ENCODE measurements at regions not wholly inside any gene's neighbourhood (a gene's known extent, or its start where the extent isn't known, plus 50 kb on each side); places are given as distances from the start of the nearest gene placed in this dataset.
A peak's percentile ranks its signal among the peaks of the same experiment; 100 is the strongest.

DNA sequence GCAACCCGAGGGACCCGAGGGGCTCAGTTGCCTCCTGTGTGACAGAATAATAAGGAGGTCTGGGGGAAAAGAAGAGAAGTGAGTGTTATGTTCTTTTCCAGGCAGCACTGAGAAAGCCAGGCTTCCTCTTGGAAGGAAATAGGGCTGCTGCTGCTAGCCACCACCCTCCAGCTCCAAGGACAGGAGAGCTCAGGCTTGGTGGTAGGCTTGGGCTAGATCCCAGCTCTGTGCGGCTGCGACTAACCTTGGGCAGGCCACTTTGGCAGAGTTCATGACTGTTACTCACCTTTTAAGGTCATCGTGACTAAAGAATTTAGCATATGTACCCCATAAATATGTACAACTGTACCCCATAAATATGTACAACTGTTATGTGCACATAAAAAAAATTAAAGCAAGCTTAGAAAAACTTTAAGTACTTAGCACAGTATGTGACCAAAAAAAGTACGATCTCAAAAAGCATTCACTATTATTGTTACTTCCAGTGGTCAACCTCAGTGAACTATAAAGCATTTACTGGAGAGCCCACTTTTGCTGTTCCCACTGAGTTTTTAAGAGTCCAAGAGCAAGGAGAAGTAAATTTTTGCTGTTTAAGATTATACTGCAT, 124.7 kb upstream of the POU2AF2 start:
- no peak for ATAC-seq (replicated peaks)
- H3K27ac Mint-ChIP-seq: no peak overlapping the region
- no peaks in the 10 kb centered on the region for H3K27me3 Mint-ChIP-seq
- H3K4me1 Mint-ChIP-seq: no peaks in the 10 kb centered on the region
- H3K9me3 Mint-ChIP-seq: no peaks in the 10 kb centered on the region
- no peak overlapping the region for H3K4me3 Mint-ChIP-seq
- H3K36me3 Mint-ChIP-seq (ENCODE audit: low read depth): no peaks in the 10 kb centered on the region

DNA sequence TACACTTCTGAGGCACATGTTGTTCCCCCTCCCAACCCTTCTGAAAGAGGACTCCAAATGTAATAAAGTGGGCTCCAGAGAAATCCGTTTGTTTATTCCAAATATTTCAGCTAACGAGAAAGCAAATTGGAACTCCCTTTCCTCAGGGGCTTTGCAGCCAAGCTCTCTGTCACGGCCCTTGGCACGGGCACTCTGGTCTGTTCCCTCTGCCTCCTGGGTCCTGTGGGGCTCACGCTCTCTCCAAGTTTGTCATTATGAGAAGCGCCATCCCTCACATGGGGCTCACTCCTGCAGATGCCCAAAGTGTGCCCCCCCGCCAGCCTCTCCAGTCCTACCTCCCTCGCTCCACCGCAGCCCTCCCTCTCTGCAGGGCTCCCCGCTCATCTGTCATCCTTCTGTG, 125.4 kb upstream of the POU2AF2 start:
- Mint-ChIP-seq H3K36me3 (ENCODE audit: low read depth) (no peaks in the 10 kb centered on the region), H3K4me1 (no peaks in the 10 kb centered on the region), H3K27me3 (no peaks in the 10 kb centered on the region), H3K9me3 (no peaks in the 10 kb centered on the region), H3K4me3 (no peak overlapping the region), H3K27ac (no peak overlapping the region)
- no peak for ATAC-seq (replicated peaks)

DNA sequence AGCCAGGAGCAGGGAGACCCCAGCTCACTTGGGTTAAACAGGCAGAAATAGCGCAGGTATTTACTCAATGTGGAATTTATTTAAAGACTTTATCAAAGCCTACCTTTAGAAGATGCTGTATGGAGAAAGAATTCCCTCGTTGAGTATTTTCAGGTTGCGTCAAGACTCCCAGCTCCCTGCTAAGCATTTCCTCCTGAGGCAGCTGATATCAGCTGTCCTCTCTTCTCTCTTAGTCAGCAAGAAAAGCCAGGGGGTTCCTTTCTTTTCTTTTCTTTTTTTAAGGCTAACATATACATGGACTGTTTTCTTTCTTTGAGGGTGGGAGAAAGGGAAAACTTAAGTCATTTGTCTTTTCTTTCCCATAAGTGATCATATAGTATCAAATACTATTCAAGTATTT, 125.8 kb upstream of the POU2AF2 start:
- no peak overlapping the region for H3K27ac Mint-ChIP-seq
- H3K4me1 Mint-ChIP-seq: no peaks in the 10 kb centered on the region
- H3K4me3 Mint-ChIP-seq: no peak overlapping the region
- no peaks in the 10 kb centered on the region for H3K9me3 Mint-ChIP-seq
- no peaks in the 10 kb centered on the region for H3K36me3 Mint-ChIP-seq (ENCODE audit: low read depth)
- H3K27me3 Mint-ChIP-seq: no peaks in the 10 kb centered on the region
- ATAC-seq (replicated peaks): no peak

DNA sequence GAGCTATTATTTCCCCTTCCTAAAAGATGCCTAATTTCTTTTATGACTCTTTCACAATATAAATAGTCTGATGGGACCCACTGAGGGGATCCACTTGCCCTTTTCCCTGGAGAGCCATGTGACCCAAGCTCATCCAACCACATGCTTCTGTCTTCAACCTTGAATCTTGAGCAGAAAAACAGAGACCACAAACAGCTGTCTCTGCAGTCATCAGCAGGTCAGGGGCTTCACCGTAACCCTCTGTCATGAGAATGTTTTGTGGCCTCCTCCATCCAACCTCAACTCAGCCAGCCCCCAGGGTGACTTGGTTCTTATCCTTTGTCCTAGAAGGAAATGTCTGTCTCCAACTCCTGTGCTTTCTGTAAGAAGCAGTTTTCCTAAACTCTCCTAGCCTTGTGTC, 129.6 kb upstream of the POU2AF2 start:
- H3K4me1 Mint-ChIP-seq: no peaks in the 10 kb centered on the region
- no peak overlapping the region for H3K27ac Mint-ChIP-seq
- H3K9me3 Mint-ChIP-seq: no peaks in the 10 kb centered on the region
- H3K27me3 Mint-ChIP-seq: peaks cover 5% of the 10 kb centered on the region
- no peak for ATAC-seq (replicated peaks)
- H3K36me3 Mint-ChIP-seq (ENCODE audit: low read depth): no peaks in the 10 kb centered on the region
- no peak overlapping the region for H3K4me3 Mint-ChIP-seq

DNA sequence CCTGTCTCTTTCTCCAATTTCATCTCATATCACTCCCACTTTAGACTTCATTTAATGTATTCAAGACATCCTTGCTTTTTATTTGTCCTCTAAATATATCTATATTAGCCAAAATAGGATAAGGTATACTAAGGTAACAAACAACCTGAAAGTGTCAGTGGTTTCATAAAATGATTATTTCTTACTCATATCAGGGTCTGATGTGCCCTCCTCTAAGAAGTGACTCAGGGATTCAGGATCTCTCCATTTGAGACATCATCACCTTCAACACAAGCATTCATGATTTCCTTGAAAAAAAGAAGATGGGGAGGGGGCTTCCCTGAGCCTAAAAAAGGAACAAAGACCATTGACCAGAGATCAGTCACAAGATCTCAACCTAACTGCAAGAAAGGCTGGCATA, 131.4 kb upstream of the POU2AF2 start:
- H3K9me3 Mint-ChIP-seq: no peaks in the 10 kb centered on the region
- no peak overlapping the region for H3K4me3 Mint-ChIP-seq
- no peaks in the 10 kb centered on the region for H3K4me1 Mint-ChIP-seq
- no peak overlapping the region for H3K27ac Mint-ChIP-seq
- H3K36me3 Mint-ChIP-seq (ENCODE audit: low read depth): no peaks in the 10 kb centered on the region
- peak; percentile 37 for ATAC-seq (replicated peaks)
- peaks cover 5% of the 10 kb centered on the region for H3K27me3 Mint-ChIP-seq

DNA sequence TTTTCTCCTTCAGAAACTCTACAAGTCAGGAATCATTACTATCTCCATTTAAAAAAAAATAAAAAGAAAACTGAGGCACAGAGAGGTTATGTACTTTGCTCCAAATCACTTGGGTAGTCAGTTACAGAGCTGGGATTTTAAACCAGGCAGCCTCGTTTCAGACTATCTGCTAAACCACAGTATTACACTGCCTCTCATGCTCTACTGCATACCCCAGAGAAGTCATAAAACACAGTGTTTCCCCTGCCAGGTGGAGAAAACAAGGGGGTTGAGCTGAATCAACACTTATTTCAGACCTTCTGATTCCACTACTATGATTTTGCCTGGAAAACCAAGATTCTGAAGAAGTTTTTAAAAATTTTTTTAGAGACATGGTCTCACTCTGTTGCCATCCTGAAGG, 132.9 kb upstream of the POU2AF2 start:
- no peaks in the 10 kb centered on the region for H3K9me3 Mint-ChIP-seq
- no peak overlapping the region for H3K4me3 Mint-ChIP-seq
- H3K27me3 Mint-ChIP-seq: peaks cover 7% of the 10 kb centered on the region
- H3K36me3 Mint-ChIP-seq (ENCODE audit: low read depth): no peaks in the 10 kb centered on the region
- H3K4me1 Mint-ChIP-seq: no peaks in the 10 kb centered on the region
- no peak for ATAC-seq (replicated peaks)
- no peak overlapping the region for H3K27ac Mint-ChIP-seq

DNA sequence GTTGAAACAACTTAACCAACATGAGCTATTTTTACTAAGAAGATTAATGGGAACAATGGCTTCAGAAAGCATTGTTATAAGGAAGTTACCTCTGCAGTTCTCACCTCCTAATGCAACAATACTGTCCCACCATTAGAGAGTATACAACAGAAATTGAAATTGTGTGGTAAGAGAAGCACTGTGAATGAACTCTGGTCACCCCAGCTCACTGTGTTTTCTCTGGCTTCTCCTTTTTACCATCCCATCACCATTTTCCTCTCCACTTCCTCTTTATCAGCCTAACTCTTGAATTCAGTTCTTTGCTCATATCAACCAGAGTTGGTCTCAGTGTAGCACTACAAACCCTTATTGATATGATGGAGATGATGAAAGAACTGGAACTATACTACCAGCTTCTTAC, 138.0 kb upstream of the POU2AF2 start:
- Mint-ChIP-seq H3K9me3 (no peaks in the 10 kb centered on the region), H3K27ac (no peak overlapping the region), H3K36me3 (ENCODE audit: low read depth) (no peaks in the 10 kb centered on the region), H3K4me3 (no peak overlapping the region), H3K27me3 (peaks cover 23% of the 10 kb centered on the region), H3K4me1 (no peaks in the 10 kb centered on the region)
- no peak for ATAC-seq (replicated peaks)

DNA sequence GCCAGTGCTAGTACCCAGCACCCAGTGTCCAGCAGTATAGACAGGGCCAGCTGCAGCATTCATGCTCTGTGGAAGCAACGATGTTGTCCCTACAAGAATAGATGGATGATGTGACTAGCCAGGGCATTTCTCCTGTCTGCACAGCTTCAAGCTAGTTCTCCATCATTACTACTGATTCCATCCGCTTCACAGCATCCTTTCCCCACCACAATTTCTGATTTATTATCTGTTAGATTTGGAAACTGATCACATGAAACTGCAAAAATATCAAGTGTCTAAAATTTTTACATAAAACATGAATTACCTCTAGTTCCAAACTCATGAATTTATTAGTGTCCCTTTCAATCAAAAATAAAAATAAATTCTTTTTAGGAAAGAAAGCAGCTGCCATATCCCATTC, 138.9 kb upstream of the POU2AF2 start:
- Mint-ChIP-seq H3K36me3 (ENCODE audit: low read depth) (no peaks in the 10 kb centered on the region), H3K27me3 (peaks cover 18% of the 10 kb centered on the region), H3K4me3 (no peak overlapping the region), H3K4me1 (no peaks in the 10 kb centered on the region), H3K27ac (no peak overlapping the region), H3K9me3 (no peaks in the 10 kb centered on the region)
- no peak for ATAC-seq (replicated peaks)

DNA sequence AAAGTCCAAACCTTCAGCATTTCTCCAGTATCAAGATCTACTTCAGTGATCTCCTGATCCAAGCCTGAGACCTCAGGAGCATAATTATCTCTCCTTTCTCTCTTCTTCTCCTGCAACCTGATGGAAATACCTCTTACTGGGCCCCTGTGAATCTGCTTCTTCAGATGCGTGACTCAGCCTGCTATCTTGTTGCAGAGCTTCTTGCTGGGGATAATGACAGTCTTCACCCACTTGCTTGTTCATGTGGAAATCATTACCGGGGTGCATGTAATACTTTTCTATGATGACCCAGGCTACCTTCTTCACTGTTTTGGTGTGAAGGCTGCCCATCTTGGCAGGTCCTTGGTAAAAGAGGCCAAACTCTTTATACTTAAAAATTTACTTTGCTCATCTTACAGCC, 140.0 kb upstream of the POU2AF2 start:
- Mint-ChIP-seq H3K27ac (no peak overlapping the region), H3K9me3 (no peaks in the 10 kb centered on the region), H3K4me3 (no peak overlapping the region), H3K36me3 (ENCODE audit: low read depth) (no peaks in the 10 kb centered on the region), H3K4me1 (no peaks in the 10 kb centered on the region), H3K27me3 (peaks cover 18% of the 10 kb centered on the region)
- ATAC-seq (replicated peaks): no peak

DNA sequence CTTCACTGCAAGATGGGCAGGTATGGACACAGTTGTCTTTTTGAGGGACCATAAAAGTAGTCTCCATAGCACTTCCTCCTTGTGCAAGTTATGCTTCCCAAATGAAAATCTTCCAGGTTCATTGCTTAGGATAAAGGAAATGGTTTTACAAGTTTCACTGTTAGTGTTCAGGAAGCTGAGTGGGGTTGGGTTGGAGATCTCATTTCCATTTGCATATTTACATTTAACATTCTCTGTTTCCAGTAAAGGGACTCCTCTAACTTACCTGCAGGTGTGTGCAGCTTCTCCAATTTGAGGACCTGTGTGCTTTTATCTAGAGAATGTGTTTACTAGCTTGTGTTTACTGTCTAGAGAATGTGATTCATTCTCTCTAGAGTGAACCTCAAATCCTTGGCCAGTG, 141.3 kb upstream of the POU2AF2 start:
- Mint-ChIP-seq H3K4me3 (no peak overlapping the region), H3K36me3 (ENCODE audit: low read depth) (no peaks in the 10 kb centered on the region), H3K4me1 (no peaks in the 10 kb centered on the region), H3K27ac (no peak overlapping the region), H3K27me3 (peaks cover 18% of the 10 kb centered on the region), H3K9me3 (no peaks in the 10 kb centered on the region)
- no peak for ATAC-seq (replicated peaks)

DNA sequence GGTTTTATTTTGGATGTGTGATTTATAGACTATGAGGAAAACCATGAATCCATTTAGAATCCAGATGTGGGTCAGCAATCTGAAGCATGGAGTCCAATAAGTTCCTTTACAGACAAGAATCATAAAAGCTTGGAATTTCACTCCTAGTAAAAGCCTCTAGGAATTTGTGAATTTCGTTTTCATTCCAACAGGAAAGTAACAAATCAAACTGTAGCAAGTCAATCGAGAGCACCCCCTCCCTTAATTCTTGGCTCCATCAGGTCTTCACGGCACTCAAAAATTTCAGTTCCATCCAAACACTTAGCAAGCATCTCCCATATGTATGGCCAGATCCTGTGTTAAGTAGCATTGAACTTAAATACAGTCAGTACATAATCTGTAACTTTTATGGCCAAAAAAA, 143.6 kb upstream of the POU2AF2 start:
- no peaks in the 10 kb centered on the region for H3K9me3 Mint-ChIP-seq
- no peaks in the 10 kb centered on the region for H3K4me1 Mint-ChIP-seq
- no peak for ATAC-seq (replicated peaks)
- no peak overlapping the region for H3K4me3 Mint-ChIP-seq
- H3K36me3 Mint-ChIP-seq (ENCODE audit: low read depth): no peaks in the 10 kb centered on the region
- no peak overlapping the region for H3K27ac Mint-ChIP-seq
- H3K27me3 Mint-ChIP-seq: peaks cover 15% of the 10 kb centered on the region

DNA sequence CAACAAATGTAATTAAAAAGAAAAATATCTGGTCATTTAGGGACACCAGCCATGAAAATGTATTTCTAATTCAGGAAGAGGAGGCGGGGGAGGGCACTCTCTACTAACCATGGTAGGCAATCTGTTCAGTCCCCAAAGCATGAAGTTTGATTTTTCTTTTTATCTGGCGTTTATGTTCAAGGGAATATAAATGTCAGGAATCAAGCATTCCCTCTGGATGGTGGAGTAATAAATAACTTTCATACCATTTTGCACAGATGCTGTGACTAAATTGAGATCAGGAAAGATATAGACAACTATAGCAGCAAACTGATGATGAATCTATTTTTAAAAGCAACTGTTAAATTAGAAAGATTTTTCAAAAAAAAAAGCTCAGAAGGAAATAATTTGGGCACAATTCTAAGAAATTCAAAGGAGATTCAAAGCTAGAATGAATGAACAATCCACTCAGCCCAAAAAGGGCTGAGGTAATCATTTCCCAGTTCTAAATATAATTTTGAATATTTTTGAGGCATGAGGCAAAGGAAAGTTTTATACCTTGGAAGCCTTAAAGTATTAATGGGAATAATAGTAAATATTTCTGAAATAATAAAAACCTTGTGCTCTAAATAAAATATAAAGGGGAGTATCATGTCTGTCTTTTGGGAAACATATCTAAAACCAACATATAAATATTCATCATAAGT, 146.4 kb upstream of the POU2AF2 start:
- no peak overlapping the region for H3K4me3 Mint-ChIP-seq
- no peaks in the 10 kb centered on the region for H3K4me1 Mint-ChIP-seq
- H3K27ac Mint-ChIP-seq: no peak overlapping the region
- ATAC-seq (replicated peaks): no peak
- H3K9me3 Mint-ChIP-seq: no peaks in the 10 kb centered on the region
- H3K27me3 Mint-ChIP-seq: peaks cover 5% of the 10 kb centered on the region
- H3K36me3 Mint-ChIP-seq (ENCODE audit: low read depth): no peaks in the 10 kb centered on the region

DNA sequence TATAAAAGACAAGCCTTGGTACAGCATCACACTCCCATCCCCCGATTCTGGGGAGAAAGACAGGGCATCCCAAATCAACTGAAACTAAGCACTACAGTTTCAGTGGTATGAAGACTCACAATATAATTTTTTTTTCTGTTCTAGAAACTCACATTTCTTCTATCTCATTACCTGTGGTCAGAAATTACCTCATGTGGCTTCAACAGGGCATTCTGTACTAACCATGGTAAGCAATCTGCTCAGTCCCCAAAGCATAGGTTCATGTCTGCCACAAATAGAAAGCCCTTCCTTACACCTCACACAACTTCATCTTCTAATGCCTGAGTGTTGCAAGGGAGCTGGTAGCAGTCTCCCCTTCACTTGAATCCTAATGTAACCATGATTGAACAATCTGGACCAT, 147.4 kb upstream of the POU2AF2 start:
- H3K36me3 Mint-ChIP-seq (ENCODE audit: low read depth): no peaks in the 10 kb centered on the region
- no peak for ATAC-seq (replicated peaks)
- H3K4me3 Mint-ChIP-seq: no peak overlapping the region
- no peaks in the 10 kb centered on the region for H3K4me1 Mint-ChIP-seq
- H3K27ac Mint-ChIP-seq: no peak overlapping the region
- no peaks in the 10 kb centered on the region for H3K9me3 Mint-ChIP-seq
- peaks cover 3% of the 10 kb centered on the region for H3K27me3 Mint-ChIP-seq

DNA sequence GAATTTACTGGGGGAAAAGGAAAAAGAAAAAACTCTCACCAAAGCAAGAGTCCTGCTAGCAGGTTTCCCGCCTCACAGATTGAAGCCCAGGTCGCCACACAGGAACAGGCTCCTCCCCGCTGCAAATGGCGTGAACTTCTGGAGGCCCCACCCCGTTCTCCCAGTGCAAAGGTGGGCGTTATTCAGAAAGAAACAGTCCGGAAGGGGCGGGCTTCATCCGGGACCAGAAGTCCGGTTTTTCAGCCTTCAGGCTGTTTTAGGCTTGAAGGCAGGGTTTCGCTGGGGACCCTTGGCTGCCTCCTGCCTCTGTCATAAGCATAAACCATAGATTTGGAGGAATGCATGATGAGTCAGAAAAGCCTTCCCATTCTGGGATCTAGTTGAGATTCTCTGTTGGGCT, 148.3 kb upstream of the POU2AF2 start:
- ATAC-seq (replicated peaks): no peak
- no peaks in the 10 kb centered on the region for H3K4me1 Mint-ChIP-seq
- no peaks in the 10 kb centered on the region for H3K36me3 Mint-ChIP-seq (ENCODE audit: low read depth)
- H3K27ac Mint-ChIP-seq: no peak overlapping the region
- peaks cover 3% of the 10 kb centered on the region for H3K27me3 Mint-ChIP-seq
- no peaks in the 10 kb centered on the region for H3K9me3 Mint-ChIP-seq
- H3K4me3 Mint-ChIP-seq: no peak overlapping the region

DNA sequence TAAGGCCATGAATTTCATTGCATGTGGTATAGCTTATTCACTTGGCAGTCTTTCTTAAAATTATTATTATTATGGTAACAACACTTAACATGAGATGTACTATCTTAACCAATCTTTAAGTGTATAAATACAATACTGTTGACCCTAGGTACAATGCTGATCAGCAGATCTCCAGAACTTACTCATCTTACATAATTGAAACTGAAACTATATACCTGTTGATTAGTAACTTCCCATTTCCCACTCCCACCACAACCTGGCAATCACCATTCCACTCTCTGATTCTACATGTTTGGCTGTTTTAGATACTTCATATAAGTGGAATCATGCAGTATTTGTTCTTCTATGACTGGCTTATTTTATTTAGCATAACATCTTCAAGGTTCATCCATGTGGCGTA, 150.2 kb upstream of the POU2AF2 start:
- H3K4me1 Mint-ChIP-seq: no peaks in the 10 kb centered on the region
- no peaks in the 10 kb centered on the region for H3K36me3 Mint-ChIP-seq (ENCODE audit: low read depth)
- H3K4me3 Mint-ChIP-seq: no peak overlapping the region
- H3K27ac Mint-ChIP-seq: no peak overlapping the region
- no peaks in the 10 kb centered on the region for H3K9me3 Mint-ChIP-seq
- H3K27me3 Mint-ChIP-seq: peaks cover 4% of the 10 kb centered on the region
- no peak for ATAC-seq (replicated peaks)

DNA sequence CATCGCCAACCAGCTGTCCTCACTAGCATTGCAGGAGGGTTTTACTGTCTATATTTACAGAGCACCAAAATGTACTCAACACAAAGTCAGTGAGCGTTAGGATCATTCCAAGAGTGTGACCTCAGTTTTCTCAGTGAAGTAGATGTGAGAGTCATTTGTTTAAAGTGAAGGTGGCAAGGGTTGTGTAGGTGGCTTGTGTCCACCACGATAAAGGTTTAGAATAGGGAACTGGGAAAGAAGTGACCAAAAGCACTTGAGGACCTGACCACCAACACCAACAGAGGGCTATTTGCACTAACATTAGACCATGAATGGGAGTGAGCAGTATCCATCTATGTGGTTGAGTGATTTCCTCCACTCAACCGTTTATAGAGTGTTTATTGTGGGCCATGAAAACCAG, 152.5 kb upstream of the POU2AF2 start:
- Mint-ChIP-seq H3K27me3 (peaks cover 17% of the 10 kb centered on the region), H3K4me1 (no peaks in the 10 kb centered on the region), H3K27ac (no peak overlapping the region), H3K9me3 (no peaks in the 10 kb centered on the region), H3K4me3 (no peak overlapping the region), H3K36me3 (ENCODE audit: low read depth) (no peaks in the 10 kb centered on the region)
- ATAC-seq (replicated peaks): no peak
